ENCODE measurements at regions not wholly inside any gene's neighbourhood (a gene's known extent, or its start where the extent isn't known, plus 50 kb on each side); places are given as distances from the start of the nearest gene placed in this dataset.

GRCh38 chr7:121447243-121447910, 51.3 kb upstream of the FAM3C start:
- no peak for DNase-seq

GRCh38 chr7:121446526-121446925, 50.4 kb upstream of the FAM3C start:
- DNase-seq, result no peak
